IPS-15b (cell line): ENCODE measurements at regions not wholly inside any gene's neighbourhood (a gene's known extent, or its start where the extent isn't known, plus 50 kb on each side); places are given as distances from the start of the nearest gene placed in this dataset.

Experiments used
- H3K27me3 ChIP-seq: one replicate; pipeline ENCODE4 v1.6.1; 2013; ENCODE audit warnings: low read length; ENCODE audit not compliant: control insufficient read depth, insufficient read depth
- H3K36me3 ChIP-seq: one replicate; pipeline ENCODE4 v1.6.1; 2013; ENCODE audit warnings: low read length; ENCODE audit not compliant: control insufficient read depth, insufficient read depth
- H3K4me1 ChIP-seq: one replicate; pipeline ENCODE4 v1.6.1; 2013; ENCODE audit warnings: mild to moderate bottlenecking, low read length; ENCODE audit not compliant: control insufficient read depth, insufficient read depth
- H3K4me3 ChIP-seq: one replicate; pipeline ENCODE4 v1.5.1; 2013; ENCODE audit warnings: low read depth, low read length
- H3K9ac ChIP-seq: one replicate; pipeline ENCODE4 v1.6.1; 2013; ENCODE audit warnings: low read depth, mild to moderate bottlenecking, low read length
- H3K9me3 ChIP-seq: one replicate; pipeline ENCODE4 v1.6.1; 2013; ENCODE audit warnings: mild to moderate bottlenecking, low read length; ENCODE audit not compliant: control insufficient read depth, insufficient read depth

DNA sequence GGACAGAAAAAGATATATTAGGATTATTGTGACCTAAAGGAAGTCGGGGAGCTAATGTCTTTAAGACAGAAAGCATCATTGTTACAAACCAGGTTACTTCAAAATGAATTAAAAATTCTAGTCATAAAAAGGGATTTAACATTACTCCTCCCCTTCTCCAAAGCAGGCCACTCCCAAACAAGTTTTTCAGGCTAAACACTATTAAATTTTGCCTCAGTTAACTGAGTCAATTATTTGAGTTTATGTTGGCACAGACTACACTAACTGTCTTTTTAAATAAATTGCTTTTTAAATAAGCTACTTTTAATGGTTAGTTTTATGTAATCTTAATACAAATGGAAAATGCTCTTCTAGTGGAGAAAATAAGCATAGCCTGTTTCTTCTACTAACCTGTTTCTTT lies 395.0 kb upstream of the DUSP10 start:
- Histone ChIP-seq H3K9me3 (no peaks in the 10 kb centered on the region), H3K4me1 (no peaks in the 10 kb centered on the region), H3K4me3 (no peak overlapping the region), H3K9ac (no peak overlapping the region), H3K36me3 (no peaks in the 10 kb centered on the region), H3K27me3 (no peaks in the 10 kb centered on the region)

DNA sequence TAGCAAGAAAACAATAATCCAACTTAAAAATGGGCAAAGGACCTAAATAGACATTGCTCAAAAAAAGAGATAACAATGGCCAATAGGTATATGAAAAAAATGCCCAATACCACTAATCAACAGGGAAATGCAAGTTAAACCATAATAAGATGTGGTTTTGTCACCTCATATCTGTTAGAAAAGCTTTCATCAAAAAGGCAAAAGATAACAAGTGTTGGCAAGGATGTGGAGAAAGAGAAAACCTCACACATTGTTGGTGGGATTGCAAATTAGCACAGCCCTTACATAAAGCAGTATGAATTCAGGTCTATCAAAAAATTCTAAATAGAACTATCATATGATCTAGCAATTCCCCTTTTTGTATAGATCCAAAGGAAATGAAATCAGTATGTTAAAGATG lies 387.2 kb upstream of the DUSP10 start:
- Histone ChIP-seq H3K9me3 (no peaks in the 10 kb centered on the region), H3K4me3 (no peak overlapping the region)

DNA sequence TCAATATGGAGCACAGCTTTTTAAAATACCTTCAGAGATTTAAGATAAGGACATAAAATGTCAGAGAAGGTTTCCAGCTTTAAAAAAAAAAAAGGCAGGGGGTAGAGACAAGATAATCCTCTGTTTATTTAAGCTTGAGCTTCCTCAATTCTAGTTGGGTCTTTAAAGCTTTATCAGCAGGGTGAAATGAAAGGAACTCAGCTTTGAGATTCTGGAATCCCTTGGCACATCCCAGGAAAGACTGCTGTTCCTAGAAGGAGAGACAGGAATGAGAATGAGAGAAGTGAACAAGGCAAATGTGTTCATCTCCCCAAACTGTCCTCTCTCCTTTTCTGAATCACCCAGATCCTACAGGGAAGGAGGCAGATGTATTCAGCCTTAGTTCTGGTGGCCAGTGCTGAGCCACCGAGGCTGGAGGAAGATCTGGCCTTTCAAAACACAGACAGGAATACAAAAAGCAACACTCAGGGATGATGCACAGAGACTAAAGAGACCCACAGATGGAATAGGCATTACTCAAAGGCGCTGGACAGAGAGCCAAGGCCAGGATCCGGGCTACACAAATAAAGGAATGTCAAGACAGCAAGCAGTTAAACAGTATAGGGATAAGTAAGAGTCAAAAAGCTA lies 385.8 kb upstream of the DUSP10 start:
- no peak overlapping the region for H3K9ac ChIP-seq
- H3K4me1 ChIP-seq = no peaks in the 10 kb centered on the region
- no peaks in the 10 kb centered on the region for H3K36me3 ChIP-seq
- H3K4me3 ChIP-seq = no peak overlapping the region
- H3K9me3 ChIP-seq = no peaks in the 10 kb centered on the region
- no peaks in the 10 kb centered on the region for H3K27me3 ChIP-seq

More for the DNA sequence above, 387.2 kb upstream of the DUSP10 start:
- Histone ChIP-seq H3K27me3 (no peaks in the 10 kb centered on the region), H3K36me3 (no peaks in the 10 kb centered on the region), H3K4me1 (no peaks in the 10 kb centered on the region), H3K9ac (no peak overlapping the region)

DNA sequence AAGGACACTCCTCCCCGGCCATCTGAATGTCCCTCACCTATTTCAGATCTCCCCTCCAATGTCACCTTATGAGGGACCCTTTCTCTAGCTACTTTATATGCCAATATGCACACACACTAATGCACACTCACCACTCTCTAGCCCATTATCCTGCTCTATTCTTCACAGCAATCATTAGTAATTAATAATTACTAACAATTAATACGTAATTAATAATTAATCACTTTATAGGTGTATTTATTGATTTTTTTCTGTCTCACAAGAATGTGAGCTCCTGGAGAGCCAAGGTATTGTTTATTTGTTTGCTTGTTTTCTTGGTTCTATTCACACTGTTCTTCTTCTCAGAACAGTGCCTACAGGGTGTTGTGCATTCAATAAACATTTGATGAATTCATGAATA lies 385.2 kb upstream of the DUSP10 start:
- no peak overlapping the region for H3K9ac ChIP-seq
- H3K4me3 ChIP-seq = no peak overlapping the region
- no peaks in the 10 kb centered on the region for H3K9me3 ChIP-seq
- H3K4me1 ChIP-seq = no peaks in the 10 kb centered on the region
- H3K36me3 ChIP-seq = no peaks in the 10 kb centered on the region
- H3K27me3 ChIP-seq = no peaks in the 10 kb centered on the region

DNA sequence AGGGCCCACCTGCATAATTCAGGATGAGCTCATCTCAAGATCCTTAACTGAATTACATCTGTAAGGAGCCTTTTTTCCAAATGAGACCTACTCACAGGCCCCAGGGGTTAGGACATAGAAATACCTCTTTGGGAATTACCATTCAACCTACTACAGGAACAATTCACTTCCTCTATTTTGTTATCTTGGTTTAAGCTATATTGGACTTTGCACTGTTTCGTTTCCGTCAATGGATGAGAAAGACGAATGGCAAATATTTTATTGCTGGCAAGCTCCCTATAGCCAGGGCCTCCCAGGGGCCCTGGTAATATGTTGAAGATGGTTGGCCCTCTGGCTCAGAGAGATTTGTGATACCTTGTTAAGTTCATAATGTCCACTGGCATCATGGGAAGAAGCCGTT lies 384.2 kb upstream of the DUSP10 start:
- no peaks in the 10 kb centered on the region for H3K27me3 ChIP-seq
- H3K9ac ChIP-seq = no peak overlapping the region
- no peak overlapping the region for H3K4me3 ChIP-seq
- H3K9me3 ChIP-seq = no peaks in the 10 kb centered on the region
- no peaks in the 10 kb centered on the region for H3K4me1 ChIP-seq
- no peaks in the 10 kb centered on the region for H3K36me3 ChIP-seq

DNA sequence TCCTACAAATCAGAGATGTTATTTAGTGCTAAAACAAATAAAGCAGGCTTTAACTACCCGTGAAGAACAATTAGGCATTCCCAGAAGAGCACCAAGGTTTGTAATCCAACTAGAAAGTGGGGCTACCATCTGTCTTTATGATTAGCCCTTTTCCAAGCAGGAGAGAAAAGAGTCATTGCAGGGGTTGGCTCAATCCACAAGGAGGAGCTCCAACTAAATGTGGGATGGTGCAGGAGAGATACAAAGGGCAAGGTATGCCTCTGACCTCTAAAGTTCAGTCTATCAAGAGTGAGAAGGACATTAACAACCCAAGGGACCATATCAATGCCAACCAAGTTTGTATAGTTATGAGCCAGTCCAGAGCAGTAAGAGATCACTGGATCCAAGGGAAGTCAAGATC lies 382.7 kb upstream of the DUSP10 start:
- Histone ChIP-seq H3K27me3 (no peaks in the 10 kb centered on the region), H3K9me3 (no peaks in the 10 kb centered on the region), H3K4me3 (no peak overlapping the region), H3K9ac (no peak overlapping the region), H3K4me1 (no peaks in the 10 kb centered on the region), H3K36me3 (no peaks in the 10 kb centered on the region)

DNA sequence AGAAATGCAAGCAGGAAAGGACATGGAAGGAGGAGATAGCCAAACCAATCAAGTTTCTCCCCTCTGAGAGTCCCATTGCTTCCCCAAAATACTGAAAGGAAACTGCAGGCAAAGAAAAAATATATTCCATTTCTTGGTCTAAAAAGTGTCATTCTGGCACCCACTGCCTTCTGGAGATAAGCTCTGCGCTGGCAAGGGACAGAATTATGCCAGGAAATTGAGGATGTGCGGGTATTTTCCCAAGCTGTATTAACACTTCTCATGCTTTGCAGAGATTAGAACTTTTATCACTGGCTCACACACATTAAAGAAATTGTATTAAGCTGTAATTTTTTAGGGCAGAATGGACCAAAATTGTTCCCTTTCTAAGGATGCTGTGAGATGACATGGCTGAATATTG lies 381.2 kb upstream of the DUSP10 start:
- Histone ChIP-seq H3K36me3 (no peaks in the 10 kb centered on the region), H3K9ac (no peak overlapping the region), H3K4me3 (no peak overlapping the region), H3K9me3 (no peaks in the 10 kb centered on the region), H3K27me3 (no peaks in the 10 kb centered on the region), H3K4me1 (no peaks in the 10 kb centered on the region)

DNA sequence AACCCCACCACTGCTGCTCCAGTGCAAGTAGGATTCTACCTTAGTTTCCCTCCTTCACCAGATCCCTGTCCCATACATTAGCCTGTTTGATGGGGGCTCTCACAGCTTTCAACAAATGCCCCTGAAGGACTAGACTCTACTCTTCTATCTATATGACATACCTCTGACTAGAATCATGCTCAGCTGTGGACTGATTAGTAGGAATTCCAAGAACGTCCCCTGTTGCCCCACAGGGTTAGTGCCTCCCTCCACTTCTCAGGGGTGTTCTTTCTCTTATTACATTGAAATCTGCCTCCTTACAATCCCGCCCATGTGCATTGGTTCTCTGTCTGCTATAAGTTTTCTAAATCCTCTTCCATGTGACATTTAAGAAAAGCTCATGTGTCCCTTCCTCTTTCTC lies 375.9 kb upstream of the DUSP10 start:
- Histone ChIP-seq H3K4me3 (no peak overlapping the region), H3K36me3 (no peaks in the 10 kb centered on the region), H3K9ac (no peak overlapping the region), H3K9me3 (no peaks in the 10 kb centered on the region), H3K27me3 (no peaks in the 10 kb centered on the region), H3K4me1 (no peaks in the 10 kb centered on the region)

DNA sequence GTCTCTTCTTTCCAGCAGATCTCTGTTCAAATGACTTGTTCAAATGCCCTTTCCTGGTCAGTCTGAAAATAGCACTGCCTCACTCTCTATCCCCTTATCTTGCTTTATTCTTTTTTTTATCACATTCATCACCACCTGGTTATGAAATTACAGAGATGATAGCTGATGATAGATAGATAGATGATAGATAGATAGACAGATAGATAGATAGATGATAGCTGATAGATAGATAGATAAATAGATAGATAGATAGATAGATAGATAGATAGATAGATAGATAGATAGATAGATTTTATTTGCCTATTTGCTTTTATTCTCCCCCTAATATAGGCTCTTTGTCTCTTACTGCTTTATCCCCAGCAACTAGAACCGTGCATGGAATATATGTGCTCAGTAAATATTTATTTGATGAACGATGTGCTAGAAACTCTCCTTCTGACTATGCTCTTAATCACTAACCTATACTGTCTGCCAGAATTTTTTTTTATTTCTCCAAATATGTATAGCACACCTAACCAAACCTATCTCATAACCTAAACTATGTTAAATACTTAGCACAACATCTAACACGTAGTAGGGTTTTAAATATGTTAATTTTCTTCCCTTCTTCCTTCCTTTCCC lies 372.8 kb upstream of the DUSP10 start:
- H3K4me1 ChIP-seq = no peaks in the 10 kb centered on the region
- H3K4me3 ChIP-seq = no peak overlapping the region
- no peaks in the 10 kb centered on the region for H3K27me3 ChIP-seq
- no peaks in the 10 kb centered on the region for H3K36me3 ChIP-seq
- H3K9me3 ChIP-seq = no peaks in the 10 kb centered on the region
- no peak overlapping the region for H3K9ac ChIP-seq

DNA sequence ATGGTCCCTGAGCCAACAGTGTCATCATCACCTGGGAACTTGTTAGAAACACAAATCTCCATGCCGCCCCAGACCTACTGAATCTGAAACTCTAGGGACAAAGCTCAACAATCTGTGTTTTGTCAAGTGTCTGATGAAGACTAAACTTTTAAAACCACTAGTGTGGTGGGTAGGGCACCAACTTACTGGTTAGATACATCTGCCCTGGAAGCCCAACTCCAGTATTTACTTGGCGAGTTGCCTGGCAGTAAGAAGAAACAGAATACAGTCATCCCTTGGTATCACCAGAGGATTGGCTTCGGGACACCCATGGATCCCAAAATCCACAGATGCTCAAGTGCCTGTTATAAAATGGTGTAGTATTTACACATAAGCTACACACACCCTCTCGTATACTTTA lies 367.9 kb upstream of the DUSP10 start:
- peaks cover 4% of the 10 kb centered on the region for H3K4me1 ChIP-seq
- H3K36me3 ChIP-seq = no peaks in the 10 kb centered on the region
- no peak overlapping the region for H3K4me3 ChIP-seq
- H3K27me3 ChIP-seq = no peaks in the 10 kb centered on the region
- no peaks in the 10 kb centered on the region for H3K9me3 ChIP-seq
- H3K9ac ChIP-seq = no peak overlapping the region

DNA sequence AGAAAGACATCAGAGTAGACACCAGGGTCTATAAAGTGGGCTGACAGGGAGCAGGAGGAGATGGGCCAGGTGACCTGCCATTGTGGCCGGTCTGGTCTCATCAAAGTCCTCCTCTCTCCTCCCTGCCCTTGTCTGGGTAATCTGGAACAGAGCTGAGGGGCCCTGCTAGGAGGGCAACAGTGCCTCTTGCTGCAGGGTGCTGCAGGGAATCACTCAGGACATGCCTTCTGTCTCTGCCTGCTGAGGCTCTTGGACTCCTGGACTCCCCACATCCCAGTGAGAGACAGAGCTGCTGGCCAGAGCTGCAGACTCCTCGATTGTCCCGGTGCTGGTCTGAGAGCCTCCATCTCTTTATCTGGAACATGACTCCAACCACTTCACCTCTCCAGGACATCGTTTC lies 366.1 kb upstream of the DUSP10 start:
- Histone ChIP-seq H3K4me1 (peaks cover 7% of the 10 kb centered on the region), H3K27me3 (no peaks in the 10 kb centered on the region), H3K4me3 (no peak overlapping the region), H3K9ac (no peak overlapping the region), H3K9me3 (no peaks in the 10 kb centered on the region), H3K36me3 (no peaks in the 10 kb centered on the region)

DNA sequence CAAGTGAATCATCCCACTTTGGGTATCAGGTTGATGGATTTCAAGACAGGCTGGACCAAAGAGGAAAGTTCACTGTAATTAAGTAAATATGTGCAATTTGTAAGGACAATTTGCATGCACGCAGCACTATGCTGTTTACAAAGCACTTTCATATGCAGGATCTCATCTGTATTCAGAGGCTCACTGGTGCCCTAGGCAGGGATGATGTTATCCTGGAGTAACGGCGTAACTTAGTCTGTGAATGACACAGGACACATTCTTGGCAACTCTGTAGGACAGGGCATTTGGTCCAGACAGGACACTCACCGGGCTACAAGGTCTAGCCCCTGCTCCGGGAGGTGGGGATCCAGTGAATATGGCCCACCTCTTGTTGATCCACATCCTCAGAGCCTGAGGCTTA lies 365.4 kb upstream of the DUSP10 start:
- H3K4me1 ChIP-seq = peaks cover 7% of the 10 kb centered on the region
- no peak overlapping the region for H3K4me3 ChIP-seq
- H3K9me3 ChIP-seq = no peaks in the 10 kb centered on the region
- H3K27me3 ChIP-seq = no peaks in the 10 kb centered on the region
- H3K36me3 ChIP-seq = no peaks in the 10 kb centered on the region
- no peak overlapping the region for H3K9ac ChIP-seq
